Left renal pelvis (tissue), 4 donors: ENCODE measurements at regions not wholly inside any gene's neighbourhood (a gene's known extent, or its start where the extent isn't known, plus 50 kb on each side); places are given as distances from the start of the nearest gene placed in this dataset.

Source experiments
- DNase-seq, 4 donors: peaks; one replicate each; pipeline ENCODE4 v3.0.0-alpha.2; 2013; ENCODE audit warnings: low read depth in 4 of 4, low spot score in 3 of 4

DNA sequence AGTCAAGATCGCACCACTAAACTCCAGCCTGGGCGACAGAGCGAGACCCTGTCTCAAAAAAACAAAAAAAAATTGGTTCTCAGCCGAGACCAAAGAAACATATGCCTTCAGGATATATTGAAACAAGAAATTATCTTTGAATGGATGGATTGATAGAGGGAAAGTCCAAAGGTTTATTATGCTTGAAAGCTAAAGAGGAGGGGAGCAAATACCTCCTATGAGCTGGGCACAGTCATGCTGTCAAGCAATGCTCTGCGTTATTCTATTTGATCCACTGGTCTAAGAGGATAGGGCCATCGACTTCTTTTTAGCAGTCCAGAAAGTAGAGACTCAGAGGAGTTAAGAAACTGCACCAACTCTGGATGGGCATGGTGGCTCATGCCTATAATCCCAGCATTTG is 85.9 kb upstream of the SLC34A2 start:
- DNase-seq = no peak

GRCh38 chr4:25575611-25576010 is 80.0 kb upstream of the SLC34A2 start:
- no peak for DNase-seq

DNA sequence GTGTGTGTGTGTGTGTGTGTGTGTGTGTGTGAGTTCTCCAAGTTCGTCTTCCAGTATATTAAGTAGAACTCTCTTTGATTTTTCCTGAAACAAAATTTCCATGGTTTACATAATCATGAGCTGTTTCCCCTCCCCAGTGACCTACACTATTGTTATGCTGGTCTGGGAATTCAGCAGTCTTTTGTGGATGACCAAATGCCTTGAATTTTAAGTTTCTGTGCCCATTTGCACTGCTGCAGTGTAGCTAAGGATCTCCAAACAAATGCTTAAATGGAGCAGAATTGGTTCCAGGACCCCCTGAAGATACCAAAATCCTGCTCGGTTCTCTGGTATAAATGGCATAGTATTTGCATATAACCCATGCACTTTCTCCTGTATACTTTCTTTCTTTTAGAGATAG is 77.2 kb upstream of the SLC34A2 start:
- no peak for DNase-seq

DNA sequence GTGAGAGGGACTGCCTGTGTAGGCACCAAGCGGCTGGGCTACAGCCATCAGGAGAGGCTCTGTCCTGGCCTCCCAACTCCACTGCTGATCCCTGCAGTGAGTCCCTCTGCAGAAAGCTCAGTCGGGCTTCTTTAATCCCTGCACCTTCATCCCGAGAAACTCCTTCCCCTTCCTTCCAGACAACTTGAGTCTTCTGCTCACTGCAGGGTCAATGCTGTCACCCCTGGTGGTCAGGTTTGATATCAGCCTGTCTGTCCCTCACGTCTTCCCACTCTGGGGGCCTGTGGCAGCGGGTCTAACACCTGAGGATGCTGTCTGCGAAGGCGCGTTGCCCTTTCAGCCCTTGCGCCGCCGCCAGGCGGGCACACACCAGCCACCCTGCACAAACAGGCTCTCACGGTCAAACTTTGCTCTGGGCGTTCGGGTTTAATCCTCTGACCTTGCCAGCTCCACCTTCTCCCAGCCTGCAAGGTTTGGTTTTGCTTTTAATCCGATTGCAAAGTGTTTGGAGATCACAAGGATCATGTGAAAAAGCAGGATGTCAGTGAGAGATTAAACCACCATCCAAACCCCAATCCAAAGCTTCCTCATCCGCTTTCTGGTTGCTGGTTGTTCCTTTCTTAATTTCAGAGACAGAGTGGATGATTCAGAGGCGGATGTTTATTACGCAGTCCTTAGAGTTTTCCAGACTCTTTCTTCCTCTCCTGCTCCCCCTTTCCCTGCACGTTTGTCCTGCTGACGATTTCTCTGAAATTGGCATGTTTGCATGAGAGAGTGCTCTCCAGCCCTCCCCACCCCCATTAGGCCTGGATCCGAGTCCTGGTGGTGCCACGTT is 74.8 kb upstream of the SLC34A2 start:
- DNase-seq = no peak

DNA sequence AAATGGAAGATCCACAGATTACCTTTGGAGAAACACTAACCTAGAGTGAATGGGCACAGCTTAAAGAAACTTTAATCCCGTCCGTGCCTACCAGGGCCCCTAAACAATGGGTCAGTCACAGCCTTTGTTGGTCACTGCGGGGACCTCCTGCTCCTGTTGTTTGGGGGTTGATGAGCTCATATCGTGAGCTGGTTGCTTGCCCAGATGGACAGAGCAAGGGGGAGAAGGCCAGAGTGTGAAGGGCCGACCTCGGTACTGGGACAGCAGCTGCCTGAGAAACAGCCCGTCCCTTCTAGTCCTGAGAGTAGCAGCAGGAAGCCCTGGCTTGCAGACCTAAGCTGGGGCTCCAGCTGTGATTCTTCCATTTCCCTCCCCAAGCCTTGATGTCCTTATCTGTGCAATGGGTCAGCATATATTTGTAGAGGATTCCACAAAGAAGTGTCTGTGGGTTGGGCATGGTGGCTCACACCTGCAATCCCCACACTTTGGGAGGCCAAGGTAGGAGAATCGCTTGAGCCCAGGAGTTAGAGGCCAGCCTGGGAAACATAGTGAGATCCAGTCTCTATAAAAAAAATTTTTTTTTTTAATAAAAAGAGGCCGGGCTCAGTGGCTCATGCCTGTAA is 69.6 kb upstream of the SLC34A2 start:
- no peak for DNase-seq

DNA sequence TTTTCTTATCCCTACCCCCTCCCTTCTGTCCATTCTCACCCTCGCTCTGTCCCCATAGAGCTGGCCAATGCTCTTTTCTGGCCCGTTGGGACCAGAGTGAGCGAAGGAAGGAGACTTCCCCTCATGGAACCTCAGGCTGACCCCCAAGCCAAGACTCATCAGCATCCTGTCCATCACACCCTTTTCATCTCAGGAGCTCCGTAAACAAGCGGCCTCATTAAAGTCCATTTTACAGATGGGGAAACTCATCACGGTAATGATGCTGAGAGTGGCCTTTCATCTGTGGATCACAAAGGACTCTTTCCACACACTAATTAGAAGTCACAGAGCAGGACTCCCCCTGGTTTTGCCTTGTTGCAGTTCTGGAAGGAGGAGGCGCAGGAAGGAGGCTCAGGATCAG is 67.4 kb upstream of the SLC34A2 start:
- DNase-seq = no peak

- no peak for DNase-seq
Measured at GRCh38 chr4:25590171-25590570, 65.5 kb upstream of the SLC34A2 start.

DNA sequence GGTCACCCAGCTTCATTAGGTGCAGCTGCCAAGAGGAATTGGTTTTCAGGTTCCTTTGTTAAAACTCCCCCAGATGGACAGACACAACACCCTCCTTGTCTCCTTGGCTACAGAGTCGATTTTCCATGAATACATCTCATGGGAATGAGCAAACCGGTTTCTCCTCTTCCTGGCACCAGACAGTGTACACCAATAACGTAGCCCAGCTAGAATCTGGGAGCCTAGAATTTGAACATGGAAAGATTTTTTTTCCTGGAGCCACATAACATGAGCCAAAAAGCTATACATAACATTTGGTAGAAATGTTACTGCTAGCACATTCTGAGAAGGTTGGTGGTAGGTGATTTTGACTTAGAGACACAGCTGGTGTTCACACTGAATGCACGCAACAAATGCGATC is 62.9 kb upstream of the SLC34A2 start:
- no peak for DNase-seq
